ENCODE measurements at regions not wholly inside any gene's neighbourhood (a gene's known extent, or its start where the extent isn't known, plus 50 kb on each side); places are given as distances from the start of the nearest gene placed in this dataset.

GRCh38 chr14:82776958-82777357 lies 1243.3 kb upstream of the SEL1L start:
- TF ChIP-seq CTCF (IDR thresholded peaks at IDR 0.05; ENCODE audit: low read depth, low read length) (no peak), MAX (IDR thresholded peaks at IDR 0.05; ENCODE audit: low read depth, low read length) (no peak), POLR2A (IDR thresholded peaks at IDR 0.05; ENCODE audit: extremely low read depth, insufficient read length) (no peak), MYC (IDR thresholded peaks at IDR 0.05; ENCODE audit: low read depth, low read length) (no peak)

Data from NB4 (cell line).